ENCODE measurements at regions not wholly inside any gene's neighbourhood (a gene's known extent, or its start where the extent isn't known, plus 50 kb on each side); places are given as distances from the start of the nearest gene placed in this dataset.
A peak's percentile ranks its signal among the peaks of the same experiment; 100 is the strongest.
"Not testable (repeated sequence)": the region's sequence is repeated elsewhere in the genome, so short reads cannot be mapped to it uniquely, and the experiment has no call there.

GRCh38 chr12:59398164-59398563 is 197.7 kb upstream of the SLC16A7 start:
- no peak for DNase-seq (ENCODE audit: low read depth in 1 of 2, low spot score in 1 of 2)
- TF ChIP-seq JUND (IDR thresholded peaks at IDR 0.05; ENCODE audit: low read depth): no peak
- in situ Hi-C loops (cut with HindIII; ENCODE audit: low pct_unique_long_range_greater_than_20kb, low sequenced_read_pairs): no loop called here

- no peak for TF ChIP-seq JUND (IDR thresholded peaks at IDR 0.05; ENCODE audit: low read depth)
- DNase-seq (ENCODE audit: low read depth in 1 of 2, low spot score in 1 of 2): no peak
- in situ Hi-C loops (cut with HindIII; ENCODE audit: low pct_unique_long_range_greater_than_20kb, low sequenced_read_pairs): no loop called here
Measured at GRCh38 chr12:59396919-59397318, 198.9 kb upstream of the SLC16A7 start.

- in situ Hi-C loops (cut with HindIII; ENCODE audit: low pct_unique_long_range_greater_than_20kb, low sequenced_read_pairs): no loop called here
- peak in 1 of 2 experiments; percentile 61 for DNase-seq (ENCODE audit: low read depth in 1 of 2, low spot score in 1 of 2)
- TF ChIP-seq JUND (IDR thresholded peaks at IDR 0.05; ENCODE audit: low read depth): no peak
Measured at GRCh38 chr12:59396519-59396918, 199.3 kb upstream of the SLC16A7 start.

- in situ Hi-C loops (cut with HindIII; ENCODE audit: low pct_unique_long_range_greater_than_20kb, low sequenced_read_pairs); DNase-seq (ENCODE audit: low read depth in 1 of 2, low spot score in 1 of 2): not testable (repeated sequence)
Measured at GRCh38 chr12:59395310-59395709, 200.5 kb upstream of the SLC16A7 start.

GRCh38 chr12:59393506-59393905 is 202.3 kb upstream of the SLC16A7 start:
- in situ Hi-C loops (cut with HindIII; ENCODE audit: low pct_unique_long_range_greater_than_20kb, low sequenced_read_pairs): no loop called here
- DNase-seq (ENCODE audit: low read depth in 1 of 2, low spot score in 1 of 2): no peak
- TF ChIP-seq JUND (IDR thresholded peaks at IDR 0.05; ENCODE audit: low read depth): no peak

GRCh38 chr12:59389968-59390576 is 205.8 kb upstream of the SLC16A7 start:
- no peak for TF ChIP-seq JUND (IDR thresholded peaks at IDR 0.05; ENCODE audit: low read depth)
- DNase-seq (ENCODE audit: low read depth in 1 of 2, low spot score in 1 of 2): no peak
- in situ Hi-C loops (cut with HindIII; ENCODE audit: low pct_unique_long_range_greater_than_20kb, low sequenced_read_pairs): no loop called here

GRCh38 chr12:59388694-59389093 is 207.1 kb upstream of the SLC16A7 start:
- in situ Hi-C loops (cut with HindIII; ENCODE audit: low pct_unique_long_range_greater_than_20kb, low sequenced_read_pairs): no loop called here
- TF ChIP-seq JUND (IDR thresholded peaks at IDR 0.05; ENCODE audit: low read depth): no peak
- DNase-seq (ENCODE audit: low read depth in 1 of 2, low spot score in 1 of 2): no peak

- DNase-seq (ENCODE audit: low read depth in 1 of 2, low spot score in 1 of 2): peak in 1 of 2 experiments; percentile 52
- in situ Hi-C loops (cut with HindIII; ENCODE audit: low pct_unique_long_range_greater_than_20kb, low sequenced_read_pairs): no loop called here
- TF ChIP-seq JUND (IDR thresholded peaks at IDR 0.05; ENCODE audit: low read depth): no peak
Measured at GRCh38 chr12:59388176-59388575, 207.7 kb upstream of the SLC16A7 start.

GRCh38 chr12:59386236-59386635 is 209.6 kb upstream of the SLC16A7 start:
- no peak for TF ChIP-seq JUND (IDR thresholded peaks at IDR 0.05; ENCODE audit: low read depth)
- no peak for DNase-seq (ENCODE audit: low read depth in 1 of 2, low spot score in 1 of 2)
- in situ Hi-C loops (cut with HindIII; ENCODE audit: low pct_unique_long_range_greater_than_20kb, low sequenced_read_pairs): no loop called here

GRCh38 chr12:59383079-59383822 is 212.6 kb upstream of the SLC16A7 start:
- no peak for TF ChIP-seq JUND (IDR thresholded peaks at IDR 0.05; ENCODE audit: low read depth)
- in situ Hi-C loops (cut with HindIII; ENCODE audit: low pct_unique_long_range_greater_than_20kb, low sequenced_read_pairs): no loop called here
- no peak for DNase-seq (ENCODE audit: low read depth in 1 of 2, low spot score in 1 of 2)

GRCh38 chr12:59382282-59383078 is 213.3 kb upstream of the SLC16A7 start:
- TF ChIP-seq JUND (IDR thresholded peaks at IDR 0.05; ENCODE audit: low read depth): no peak
- DNase-seq (ENCODE audit: low read depth in 1 of 2, low spot score in 1 of 2): no peak
- in situ Hi-C loops (cut with HindIII; ENCODE audit: low pct_unique_long_range_greater_than_20kb, low sequenced_read_pairs): no loop called here

- in situ Hi-C loops (cut with HindIII; ENCODE audit: low pct_unique_long_range_greater_than_20kb, low sequenced_read_pairs): no loop called here
- no peak for DNase-seq (ENCODE audit: low read depth in 1 of 2, low spot score in 1 of 2)
- no peak for TF ChIP-seq JUND (IDR thresholded peaks at IDR 0.05; ENCODE audit: low read depth)
Measured at GRCh38 chr12:59381106-59381505, 214.7 kb upstream of the SLC16A7 start.

- TF ChIP-seq JUND (IDR thresholded peaks at IDR 0.05; ENCODE audit: low read depth): no peak
- in situ Hi-C loops (cut with HindIII; ENCODE audit: low pct_unique_long_range_greater_than_20kb, low sequenced_read_pairs): no loop called here
- no peak for DNase-seq (ENCODE audit: low read depth in 1 of 2, low spot score in 1 of 2)
Measured at GRCh38 chr12:59375633-59376032, 220.2 kb upstream of the SLC16A7 start.
